HepG2 (cell line): ENCODE measurements at regions not wholly inside any gene's neighbourhood (a gene's known extent, or its start where the extent isn't known, plus 50 kb on each side); places are given as distances from the start of the nearest gene placed in this dataset.

Experiments used
- ATAC-seq: fragments of 200-7000 bp; cut with Tn5 transposase; 3 replicates; pipeline ENCODE4 v1.9.1; 2020; ENCODE audit warnings: mild to moderate bottlenecking, moderate library complexity
- BruUV-seq: library from RNA; stranded (reverse); fragments of 400-500 nt; replicated peaks from 2 replicates; lab custom pipeline; 2021; lab: Mats Ljungman, UMichigan
- CTCF ChIA-PET: fragments of 300-600 bp; formaldehyde crosslinking; extraction: SDS; loops from one replicate; lab custom pipeline; 2021; ENCODE audit warnings: low total read pairs, inconsistent platforms, low intra/inter-chr PET ratio; lab: Yijun Ruan, JAX
- POLR2A ChIA-PET: fragments of 350-600 bp; sonication (Branson Sonifier 250); formaldehyde crosslinking; loops from one replicate; lab custom pipeline; 2020; ENCODE audit warnings: antibody characterized with exemption, inconsistent platforms; lab: Yijun Ruan, JAX
- DNase-seq: peaks from one replicate; pipeline ENCODE4 v3.0.0-alpha.2; 2015; ENCODE audit warnings: low spot score
- FAIRE-seq: peaks from 3 replicates; lab custom pipeline; 2011; peaks lifted over from hg19 to GRCh38; lab: Jason Lieb, UNC
- H2AFZ ChIP-seq: one replicate; pipeline ENCODE4 v1.6.1; 2011; ENCODE audit warnings: low read length, inconsistent platforms
- H3K27ac ChIP-seq: fragments of 300-600 bp; 3 replicates; pipeline ENCODE4 v1.8.0; 2011; ENCODE audit warnings: mixed run types, mild to moderate bottlenecking, mixed read lengths, low read length, inconsistent platforms; ENCODE audit not compliant: insufficient read depth; ENCODE audit errors: extremely low read length
- H3K27me3 ChIP-seq, 2 experiments: fragments of 200-600 bp in 1 of 2; 2 replicates in 1 of 2; 3 replicates in 1 of 2; pipeline versions ENCODE4 v1.6.0 to v1.8.0; 2011; ENCODE audit warnings: low read length in 2 of 2, mild to moderate bottlenecking in 2 of 2, moderate library complexity in 2 of 2, inconsistent platforms in 1 of 2; ENCODE audit not compliant: insufficient read depth in 2 of 2, control insufficient read depth in 1 of 2
- H3K36me3 ChIP-seq, 2 experiments: fragments of 200-600 bp in 1 of 2; replicated peaks in 1 of 2; 2 replicates in 1 of 2; 3 replicates in 1 of 2; pipeline versions ENCODE4 v1.5.1 to v1.8.0; 2011; ENCODE audit warnings: low read length in 2 of 2, inconsistent platforms in 1 of 2; ENCODE audit not compliant: insufficient read depth in 2 of 2, control insufficient read depth in 1 of 2
- H3K4me1 ChIP-seq: 2 replicates; pipeline ENCODE4 v1.5.1; 2012; ENCODE audit warnings: low read length, inconsistent platforms; ENCODE audit not compliant: insufficient read depth
- H3K4me2 ChIP-seq: 2 replicates; pipeline ENCODE4 v1.6.0; 2011; ENCODE audit warnings: low read depth, low read length, inconsistent platforms
- H3K4me3 ChIP-seq, 3 experiments: fragments of 200-600 bp in 1 of 3; sonication (generic), shearing (Covaris generic) in 1 of 3; replicated peaks in 1 of 3; 2 replicates each; pipeline ENCODE4 v1.5.1; 2011 to 2016; ENCODE audit warnings: low read length in 3 of 3, inconsistent platforms in 2 of 3, low read depth in 2 of 3, mild to moderate bottlenecking in 2 of 3, control low read depth in 1 of 3, mixed read lengths in 1 of 3; ENCODE audit not compliant: insufficient read depth in 1 of 3
- H3K79me2 ChIP-seq: one replicate; pipeline ENCODE4 v1.6.1; 2011; ENCODE audit warnings: low read length, inconsistent platforms; ENCODE audit not compliant: insufficient read depth
- H3K9ac ChIP-seq: 2 replicates; pipeline ENCODE4 v1.6.0; 2011; ENCODE audit warnings: mild to moderate bottlenecking, low read depth, low read length, inconsistent platforms; ENCODE audit not compliant: insufficient read depth
- H3K9me3 ChIP-seq: 2 replicates; pipeline ENCODE4 v1.5.1; 2012; ENCODE audit warnings: mild to moderate bottlenecking, low read length
- H4K20me1 ChIP-seq: 2 replicates; pipeline ENCODE4 v1.6.0; 2011; ENCODE audit warnings: inconsistent platforms, mild to moderate bottlenecking, low read length, moderate library complexity; ENCODE audit not compliant: insufficient read depth
- BRD4 ChIP-seq: sonication (generic); formaldehyde crosslinking; IDR thresholded peaks from 2 replicates; pipeline ENCODE4 v1.4.0; 2020; ENCODE audit warnings: missing genetic modification reagents
- ZFP36L1 ChIP-seq: sonication (generic); formaldehyde crosslinking; IDR thresholded peaks from 2 replicates; pipeline ENCODE4 v1.8.0; 2022; ENCODE audit warnings: mild to moderate bottlenecking, missing genetic modification reagents, moderate library complexity
- ZFX ChIP-seq: sonication (generic); formaldehyde crosslinking; IDR thresholded peaks from 2 replicates; pipeline ENCODE4 v1.4.0; 2020; ENCODE audit warnings: mild to moderate bottlenecking, low read depth, missing genetic modification reagents, moderate library complexity
- ZNF687 ChIP-seq: sonication (generic); formaldehyde crosslinking; IDR thresholded peaks from 2 replicates; pipeline ENCODE4 v1.5.1; 2020; ENCODE audit warnings: mild to moderate bottlenecking, missing genetic modification reagents, moderate library complexity
- ZNF747 ChIP-seq: sonication (generic); formaldehyde crosslinking; IDR thresholded peaks from 2 replicates; pipeline ENCODE4 v1.8.1; 2023; ENCODE audit warnings: missing genetic modification reagents, mild to moderate bottlenecking, borderline replicate concordance
- WGBS: methylation state at CpG from one replicate; pipeline ENCODE4 v1.1.6; 2017; ENCODE audit warnings: low lambda C conversion rate; 5-methylcytosine and 5-hydroxymethylcytosine counted together
- in situ Hi-C: cut with HindIII; loops from 2 replicates; pipeline ENCODE4 v1.10.0; 2017; ENCODE audit warnings: low pct_unique_long_range_greater_than_20kb; ENCODE audit not compliant: extremely low pct_ligation_motif_present
- intact Hi-C: fragments of 100-400 bp; cut with micrococcal nuclease; formaldehyde crosslinking; loops from one replicate; pipeline ENCODE4 v1.10.0; 2022; ENCODE audit not compliant: unreplicated experiment

GRCh38 chr20:24786111-24786495, 163.0 kb upstream of the CST7 start (continued):
- TF ChIP-seq ZFX (CRISPR knock-in tag): no peak

- H3K4me3 ChIP-seq: no peak overlapping the region
- no peak for ATAC-seq
- intact Hi-C loops: no loop called here
- H3K27ac ChIP-seq: no peak overlapping the region
- no peak overlapping the region for H3K4me2 ChIP-seq
- H3K36me3 ChIP-seq: no peaks in the 10 kb centered on the region
- in situ Hi-C loops: loop anchor here (5.0 kb wide), 1 partner anchor 131 kb away; no protein-coding TSS in a partner anchor
- no peak overlapping the region for H2AFZ ChIP-seq
- WGBS: 0% methylated on average over 5 of the region's 7 CpGs
- H3K9ac ChIP-seq: no peak overlapping the region
- no TSS peak for BruUV-seq
- no peak for DNase-seq
- TF ChIP-seq ZFP36L1 (CRISPR knock-in tag): no peak
- no peak for TF ChIP-seq BRD4 (CRISPR knock-in tag)
- TF ChIP-seq ZNF687: 0 out of 2 replicates have a peak, but pooled peaks have one; percentile 11
- TF ChIP-seq ZNF747 (CRISPR knock-in tag): no peak
- ChIA-PET CTCF (no interaction called here), POLR2A (no interaction called here)
- no peaks in the 10 kb centered on the region for H3K9me3 ChIP-seq
- no peak for FAIRE-seq
- H3K27me3 ChIP-seq: peaks cover 2 to 9% of the 10 kb centered on the region in 2 experiments; a peak in 2 of 5 replicates
- H3K4me1 ChIP-seq: no peaks in the 10 kb centered on the region
- no peaks in the 10 kb centered on the region for H3K79me2 ChIP-seq
- H4K20me1 ChIP-seq: no peaks in the 10 kb centered on the region
These were observed 162.4 kb upstream of the CST7 start for GRCh38 chr20:24786646-24787045.
